ENCODE measurements at regions not wholly inside any gene's neighbourhood (a gene's known extent, or its start where the extent isn't known, plus 50 kb on each side); places are given as distances from the start of the nearest gene placed in this dataset.

DNA sequence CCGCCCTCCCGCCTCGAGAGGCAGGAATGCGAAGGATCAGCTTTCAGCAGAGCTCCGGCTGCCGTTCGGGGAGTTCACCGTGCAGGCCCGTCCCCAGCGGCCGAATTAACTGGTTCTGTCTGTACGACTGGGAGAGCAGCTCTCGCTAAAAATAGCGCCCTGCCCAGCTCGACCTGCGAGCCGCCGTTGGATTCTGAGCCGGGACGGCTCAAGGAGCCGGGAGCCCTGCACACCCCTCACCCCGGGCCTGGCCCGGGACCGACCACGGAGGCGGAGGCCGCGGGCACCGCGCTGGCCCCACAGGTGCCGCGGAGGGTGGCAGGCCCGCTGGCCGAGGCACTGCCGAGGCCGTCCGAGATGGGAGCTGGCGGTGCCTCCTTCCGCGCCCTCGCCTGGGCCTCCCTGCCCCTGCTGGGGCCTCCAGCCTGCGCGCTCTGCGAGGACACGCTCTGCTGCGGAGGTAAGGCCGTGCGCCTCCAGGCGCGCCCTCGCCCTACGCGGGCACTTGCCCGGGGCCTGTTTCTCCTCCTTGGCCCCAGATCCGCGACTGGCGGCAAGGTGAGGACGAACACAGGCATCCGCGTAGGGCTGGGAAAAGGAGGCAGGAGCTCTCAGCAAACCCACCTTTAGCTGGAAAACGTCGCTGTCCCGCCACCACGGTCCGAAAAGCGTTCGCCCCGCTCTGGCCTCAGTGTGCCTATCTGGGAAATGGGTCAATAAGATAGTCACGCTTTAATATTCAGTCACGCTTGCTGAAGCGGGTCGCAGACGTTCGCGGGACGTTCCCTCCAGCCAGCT lies 53.1 kb upstream of the DAB2IP start:
- TF ChIP-seq TEAD4 (IDR thresholded peaks at IDR 0.05) (peak; percentile 97), RAD21 (IDR thresholded peaks at IDR 0.05; ENCODE audit: low read depth) (no peak), TAF1 (IDR thresholded peaks at IDR 0.05; ENCODE audit: low read depth) (0 out of 2 replicates have a peak, but pooled peaks have one; percentile 36), EP300 (IDR thresholded peaks at IDR 0.05; ENCODE audit: borderline replicate concordance) (peak; percentile 50; the same call in 1 of the 2 replicates), EGR1 (IDR thresholded peaks at IDR 0.05) (no peak), NFIC (IDR thresholded peaks at IDR 0.05) (peak; percentile 33; the same call in 1 of the 2 replicates), CEBPB (IDR thresholded peaks at IDR 0.05) (no peak), YY1 (IDR thresholded peaks at IDR 0.05; ENCODE audit: low read depth) (no peak), FOXM1 (IDR thresholded peaks at IDR 0.05; ENCODE audit: borderline replicate concordance, low read depth) (no peak)
- TF ChIP-seq, protein P1, sequence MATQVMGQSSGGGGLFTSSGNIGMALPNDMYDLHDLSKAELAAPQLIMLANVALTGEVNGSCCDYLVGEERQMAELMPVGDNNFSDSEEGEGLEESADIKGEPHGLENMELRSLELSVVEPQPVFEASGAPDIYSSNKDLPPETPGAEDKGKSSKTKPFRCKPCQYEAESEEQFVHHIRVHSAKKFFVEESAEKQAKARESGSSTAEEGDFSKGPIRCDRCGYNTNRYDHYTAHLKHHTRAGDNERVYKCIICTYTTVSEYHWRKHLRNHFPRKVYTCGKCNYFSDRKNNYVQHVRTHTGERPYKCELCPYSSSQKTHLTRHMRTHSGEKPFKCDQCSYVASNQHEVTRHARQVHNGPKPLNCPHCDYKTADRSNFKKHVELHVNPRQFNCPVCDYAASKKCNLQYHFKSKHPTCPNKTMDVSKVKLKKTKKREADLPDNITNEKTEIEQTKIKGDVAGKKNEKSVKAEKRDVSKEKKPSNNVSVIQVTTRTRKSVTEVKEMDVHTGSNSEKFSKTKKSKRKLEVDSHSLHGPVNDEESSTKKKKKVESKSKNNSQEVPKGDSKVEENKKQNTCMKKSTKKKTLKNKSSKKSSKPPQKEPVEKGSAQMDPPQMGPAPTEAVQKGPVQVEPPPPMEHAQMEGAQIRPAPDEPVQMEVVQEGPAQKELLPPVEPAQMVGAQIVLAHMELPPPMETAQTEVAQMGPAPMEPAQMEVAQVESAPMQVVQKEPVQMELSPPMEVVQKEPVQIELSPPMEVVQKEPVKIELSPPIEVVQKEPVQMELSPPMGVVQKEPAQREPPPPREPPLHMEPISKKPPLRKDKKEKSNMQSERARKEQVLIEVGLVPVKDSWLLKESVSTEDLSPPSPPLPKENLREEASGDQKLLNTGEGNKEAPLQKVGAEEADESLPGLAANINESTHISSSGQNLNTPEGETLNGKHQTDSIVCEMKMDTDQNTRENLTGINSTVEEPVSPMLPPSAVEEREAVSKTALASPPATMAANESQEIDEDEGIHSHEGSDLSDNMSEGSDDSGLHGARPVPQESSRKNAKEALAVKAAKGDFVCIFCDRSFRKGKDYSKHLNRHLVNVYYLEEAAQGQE (IDR thresholded peaks at IDR 0.05; ENCODE audit: low read depth) = no peak
- TF ChIP-seq, protein P2, sequence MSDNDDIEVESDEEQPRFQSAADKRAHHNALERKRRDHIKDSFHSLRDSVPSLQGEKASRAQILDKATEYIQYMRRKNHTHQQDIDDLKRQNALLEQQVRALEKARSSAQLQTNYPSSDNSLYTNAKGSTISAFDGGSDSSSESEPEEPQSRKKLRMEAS (IDR thresholded peaks at IDR 0.05) = peak; percentile 71
- TF ChIP-seq, protein P3, sequence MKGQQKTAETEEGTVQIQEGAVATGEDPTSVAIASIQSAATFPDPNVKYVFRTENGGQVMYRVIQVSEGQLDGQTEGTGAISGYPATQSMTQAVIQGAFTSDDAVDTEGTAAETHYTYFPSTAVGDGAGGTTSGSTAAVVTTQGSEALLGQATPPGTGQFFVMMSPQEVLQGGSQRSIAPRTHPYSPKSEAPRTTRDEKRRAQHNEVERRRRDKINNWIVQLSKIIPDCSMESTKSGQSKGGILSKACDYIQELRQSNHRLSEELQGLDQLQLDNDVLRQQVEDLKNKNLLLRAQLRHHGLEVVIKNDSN (IDR thresholded peaks at IDR 0.05) = no peak
